Epithelial cell of proximal tubule (primary cell): ENCODE measurements at regions not wholly inside any gene's neighbourhood (a gene's known extent, or its start where the extent isn't known, plus 50 kb on each side); places are given as distances from the start of the nearest gene placed in this dataset.

ENCODE experiments used
- DNase-seq: peaks from one replicate; pipeline ENCODE4 v3.0.0-alpha.2; 2011; ENCODE audit warnings: low read depth
- H3K4me3 ChIP-seq: 2 replicates; pipeline ENCODE4 v1.5.1; 2011; ENCODE audit warnings: low read depth, mild to moderate bottlenecking, low read length
- TF ChIP-seq, protein P1 (sequence below): conservative IDR thresholded peaks from 2 replicates; pipeline ENCODE4 v1.5.1; 2012; ENCODE audit warnings: low read depth, mild to moderate bottlenecking, low read length

DNA sequence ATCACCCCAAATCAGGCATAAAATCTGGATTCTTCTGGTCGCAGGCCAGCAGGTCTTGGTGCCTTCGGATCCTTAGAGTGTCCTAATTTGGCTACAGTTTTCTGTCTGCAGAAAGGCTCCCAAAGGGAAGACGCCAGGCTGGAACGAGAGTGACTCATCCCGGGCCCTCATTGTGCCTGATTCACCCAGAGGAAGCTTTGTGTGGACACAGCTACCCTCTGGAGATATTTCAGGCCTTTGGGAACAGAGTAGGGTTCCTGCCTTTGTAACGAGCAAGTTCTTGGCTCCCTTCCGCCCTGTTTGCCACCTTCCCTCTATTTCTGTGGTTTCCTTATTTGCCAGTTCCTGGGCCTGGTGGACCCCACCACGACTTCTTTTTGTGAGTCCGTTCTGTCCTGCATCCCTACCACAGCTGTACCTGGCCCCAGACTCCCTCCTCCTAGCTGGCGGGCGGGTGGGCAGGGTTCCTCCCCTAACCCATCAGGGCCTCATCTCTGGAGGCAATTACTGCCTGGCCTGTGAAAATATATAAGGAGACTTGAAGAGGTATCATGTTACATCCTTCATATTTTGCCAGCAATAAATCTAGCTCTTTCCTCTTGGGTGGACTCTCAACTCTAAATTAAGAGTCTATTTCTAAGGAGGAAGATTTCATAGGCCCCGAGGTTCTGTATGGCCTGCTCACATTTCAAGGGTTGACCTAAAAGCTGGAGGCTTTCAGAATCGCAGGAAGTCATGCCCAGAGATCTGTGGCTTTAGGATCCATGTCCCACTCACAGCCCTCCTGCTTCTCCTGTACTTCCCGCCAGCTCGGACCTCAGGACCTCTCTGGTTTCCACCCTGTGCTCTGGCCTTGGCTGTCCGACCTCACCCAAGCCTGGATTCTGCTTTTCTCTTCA is 219.2 kb upstream of the ZNF32 start:
- DNase-seq, result no peak
- no peak overlapping the region for H3K4me3 ChIP-seq
- TF ChIP-seq, protein P1, sequence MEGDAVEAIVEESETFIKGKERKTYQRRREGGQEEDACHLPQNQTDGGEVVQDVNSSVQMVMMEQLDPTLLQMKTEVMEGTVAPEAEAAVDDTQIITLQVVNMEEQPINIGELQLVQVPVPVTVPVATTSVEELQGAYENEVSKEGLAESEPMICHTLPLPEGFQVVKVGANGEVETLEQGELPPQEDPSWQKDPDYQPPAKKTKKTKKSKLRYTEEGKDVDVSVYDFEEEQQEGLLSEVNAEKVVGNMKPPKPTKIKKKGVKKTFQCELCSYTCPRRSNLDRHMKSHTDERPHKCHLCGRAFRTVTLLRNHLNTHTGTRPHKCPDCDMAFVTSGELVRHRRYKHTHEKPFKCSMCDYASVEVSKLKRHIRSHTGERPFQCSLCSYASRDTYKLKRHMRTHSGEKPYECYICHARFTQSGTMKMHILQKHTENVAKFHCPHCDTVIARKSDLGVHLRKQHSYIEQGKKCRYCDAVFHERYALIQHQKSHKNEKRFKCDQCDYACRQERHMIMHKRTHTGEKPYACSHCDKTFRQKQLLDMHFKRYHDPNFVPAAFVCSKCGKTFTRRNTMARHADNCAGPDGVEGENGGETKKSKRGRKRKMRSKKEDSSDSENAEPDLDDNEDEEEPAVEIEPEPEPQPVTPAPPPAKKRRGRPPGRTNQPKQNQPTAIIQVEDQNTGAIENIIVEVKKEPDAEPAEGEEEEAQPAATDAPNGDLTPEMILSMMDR, result no peak

DNA sequence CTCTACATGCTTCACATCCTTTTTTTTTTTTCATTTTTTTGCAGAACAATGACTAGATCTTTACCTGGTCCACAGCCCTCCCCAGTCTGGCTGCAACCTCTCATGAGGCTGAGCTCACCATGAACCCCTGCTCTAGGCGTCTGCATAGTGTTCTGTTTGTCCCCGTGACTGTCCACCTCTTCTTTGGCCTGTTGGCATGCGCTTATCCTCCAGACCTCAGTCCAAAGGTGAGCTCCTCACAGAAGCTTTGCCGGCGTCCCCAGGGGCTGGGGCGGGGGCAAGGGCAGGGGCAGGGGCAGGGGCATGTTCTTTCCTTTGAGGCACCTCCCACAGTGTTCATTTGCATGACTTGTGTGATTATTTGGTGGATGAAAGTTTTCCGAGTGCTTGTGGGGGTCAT is 218.4 kb upstream of the ZNF32 start:
- H3K4me3 ChIP-seq, result no peak overlapping the region
- TF ChIP-seq, protein P1, result no peak
- no peak for DNase-seq

DNA sequence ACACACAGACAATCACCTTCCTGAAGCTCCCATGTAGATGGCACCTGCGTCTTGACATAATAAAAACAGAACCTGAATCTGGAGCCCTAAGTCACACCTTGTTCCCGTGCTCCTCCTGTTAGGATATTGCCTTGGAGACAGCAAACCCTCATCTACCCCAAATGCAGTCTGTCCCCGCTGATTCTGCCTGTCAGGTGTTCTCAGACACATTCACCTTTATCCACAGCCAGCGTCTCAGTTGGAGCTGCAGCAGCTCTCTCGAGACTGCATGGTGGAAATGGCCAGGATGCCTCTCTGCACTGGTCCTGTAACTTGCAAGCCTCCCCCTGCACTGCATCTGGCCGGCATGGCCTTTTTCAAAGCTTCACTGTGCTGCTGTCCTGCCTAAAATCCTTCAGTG is 218.0 kb upstream of the ZNF32 start:
- no peak for DNase-seq
- TF ChIP-seq, protein P1, result no peak
- no peak overlapping the region for H3K4me3 ChIP-seq

DNA sequence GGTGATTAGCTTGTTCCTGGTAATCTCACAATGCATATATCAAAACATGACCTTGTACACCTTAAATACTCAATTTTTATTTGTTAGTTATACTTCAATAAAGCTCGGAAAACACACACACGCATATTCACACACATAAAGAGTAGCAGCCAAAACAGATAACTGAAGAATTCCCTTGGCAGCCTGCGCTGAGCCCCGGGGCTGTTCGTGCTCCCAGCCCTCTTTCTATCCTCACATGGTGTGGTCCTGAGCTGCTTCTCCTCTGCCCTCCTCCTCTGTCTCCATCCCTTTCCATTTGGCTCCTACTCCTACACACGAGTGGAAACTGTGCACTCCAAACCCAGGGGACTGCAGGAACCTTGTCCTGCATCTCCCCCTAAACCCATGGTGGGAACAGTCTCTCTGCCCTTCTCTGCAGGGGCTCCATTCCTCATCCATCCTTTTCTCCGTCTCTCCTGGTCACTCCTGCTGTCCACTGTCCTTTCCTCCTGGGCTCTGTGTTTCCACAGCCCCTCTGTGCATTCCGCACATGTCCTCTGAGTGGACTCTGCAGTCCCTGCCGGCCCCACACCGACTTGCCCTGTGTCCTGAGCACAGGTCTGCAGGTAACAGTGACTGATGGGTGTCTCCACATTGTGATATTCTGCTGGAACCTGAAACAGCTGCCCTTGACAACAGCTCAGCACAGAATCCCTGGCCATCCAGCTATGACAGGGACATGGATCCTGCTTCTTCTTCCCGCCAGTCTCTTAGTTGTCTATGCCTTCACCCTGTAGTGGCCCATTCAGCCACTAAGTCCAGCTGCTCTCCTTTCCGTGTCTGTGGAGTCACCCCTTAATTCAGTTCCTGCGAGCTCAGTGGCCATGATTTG is 216.8 kb upstream of the ZNF32 start:
- no peak overlapping the region for H3K4me3 ChIP-seq
- no peak for DNase-seq
- TF ChIP-seq, protein P1, result no peak

DNA sequence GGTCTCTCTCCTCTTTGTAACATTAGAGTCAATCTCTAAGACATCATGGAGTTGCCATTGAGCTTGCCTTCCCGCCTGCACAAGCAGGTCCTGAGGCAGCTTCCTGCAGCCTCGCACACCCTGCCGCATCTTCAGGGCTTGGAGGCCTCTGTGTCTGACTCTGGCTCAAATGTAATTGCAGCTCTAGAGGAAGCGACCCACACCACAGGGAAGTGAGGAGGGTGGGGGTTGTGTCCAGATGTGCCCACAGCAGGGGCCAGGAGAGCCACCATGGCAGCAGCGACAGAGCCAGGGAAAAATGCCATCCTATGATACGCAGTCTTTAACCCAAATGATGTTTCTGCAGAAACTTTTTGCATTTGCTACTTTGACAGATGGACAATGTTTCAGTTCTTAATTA is 216.0 kb upstream of the ZNF32 start:
- DNase-seq, result no peak
- H3K4me3 ChIP-seq, result no peak overlapping the region
- TF ChIP-seq, protein P1, result no peak

DNA sequence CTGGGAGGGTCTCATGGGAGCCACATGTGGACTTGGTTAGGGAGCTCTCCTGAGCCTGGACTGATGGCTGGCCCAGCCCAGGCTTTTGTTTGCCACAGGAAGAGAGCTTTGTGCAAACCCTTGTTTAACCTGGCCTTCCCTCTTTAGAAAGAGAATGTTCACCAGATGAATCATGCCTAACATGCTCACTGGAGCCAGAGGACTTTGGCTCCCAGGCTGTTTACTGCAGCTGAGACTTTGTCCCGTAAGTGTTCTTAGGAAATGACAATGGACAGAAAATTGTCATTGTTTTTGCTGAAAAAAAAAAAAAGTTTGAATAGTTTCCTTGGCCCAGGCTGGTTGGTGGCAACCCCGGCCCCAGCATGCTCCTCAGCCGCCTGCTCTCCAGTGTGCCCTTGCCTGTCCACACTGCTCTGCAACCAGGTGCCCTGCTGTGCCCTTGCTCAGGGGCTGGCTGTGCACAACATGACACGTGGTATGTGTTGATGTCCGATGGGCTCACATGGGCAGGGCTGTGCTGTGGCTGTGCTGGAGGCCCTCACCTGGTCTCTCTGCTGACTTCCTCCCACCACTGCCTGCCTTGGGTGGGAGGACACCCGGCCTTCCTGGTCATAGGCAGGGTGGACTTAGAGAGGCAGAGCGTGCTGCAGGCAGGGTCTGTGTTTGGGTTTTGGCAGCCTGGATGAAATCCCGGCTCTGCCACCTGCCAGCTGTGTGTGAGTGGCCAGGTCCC is 215.3 kb upstream of the ZNF32 start:
- no peak overlapping the region for H3K4me3 ChIP-seq
- TF ChIP-seq, protein P1, result no peak
- DNase-seq, result peak; percentile 65
